SU-DHL-6 (cell line): ENCODE measurements at regions not wholly inside any gene's neighbourhood (a gene's known extent, or its start where the extent isn't known, plus 50 kb on each side); places are given as distances from the start of the nearest gene placed in this dataset.

Source experiments
- EZH2phosphoT487 ChIP-seq: fragments of 200-600 bp; sonication (generic), shearing (Covaris generic); conservative IDR thresholded peaks from 2 replicates; pipeline ENCODE4 v1.6.1; 2018; ENCODE audit warnings: mild to moderate bottlenecking, antibody characterized with exemption, low read length, moderate library complexity, mixed read lengths
- TF ChIP-seq, protein P1 (sequence below): fragments of 200-600 bp; sonication (generic); IDR thresholded peaks from one replicate; pipeline ENCODE4 v1.5.1; 2017; ENCODE audit warnings: antibody characterized with exemption, mild to moderate bottlenecking, low read length, moderate library complexity; ENCODE audit not compliant: insufficient read depth, poor library complexity, severe bottlenecking

DNA sequence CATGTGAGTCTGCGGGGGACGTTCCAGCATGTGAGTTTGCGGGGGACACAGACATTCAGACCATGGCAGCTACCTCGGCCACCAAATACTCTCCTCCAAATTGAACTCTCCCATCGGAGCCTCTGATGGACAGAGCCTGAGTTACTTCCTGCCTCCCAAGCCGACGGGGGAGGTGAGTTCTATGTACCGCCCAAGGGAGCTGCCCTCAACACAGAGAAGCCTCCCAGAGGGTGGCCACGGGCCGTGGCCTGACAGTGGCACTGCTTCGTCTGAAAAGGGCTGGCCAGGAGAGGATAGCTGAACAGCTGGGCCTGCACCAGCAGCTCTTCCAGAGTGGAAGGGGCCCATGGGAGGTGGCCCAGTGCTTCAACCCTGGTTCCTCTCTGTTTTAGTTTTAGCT, 274.5 kb upstream of the PPP2R2D start:
- TF ChIP-seq, protein P1, sequence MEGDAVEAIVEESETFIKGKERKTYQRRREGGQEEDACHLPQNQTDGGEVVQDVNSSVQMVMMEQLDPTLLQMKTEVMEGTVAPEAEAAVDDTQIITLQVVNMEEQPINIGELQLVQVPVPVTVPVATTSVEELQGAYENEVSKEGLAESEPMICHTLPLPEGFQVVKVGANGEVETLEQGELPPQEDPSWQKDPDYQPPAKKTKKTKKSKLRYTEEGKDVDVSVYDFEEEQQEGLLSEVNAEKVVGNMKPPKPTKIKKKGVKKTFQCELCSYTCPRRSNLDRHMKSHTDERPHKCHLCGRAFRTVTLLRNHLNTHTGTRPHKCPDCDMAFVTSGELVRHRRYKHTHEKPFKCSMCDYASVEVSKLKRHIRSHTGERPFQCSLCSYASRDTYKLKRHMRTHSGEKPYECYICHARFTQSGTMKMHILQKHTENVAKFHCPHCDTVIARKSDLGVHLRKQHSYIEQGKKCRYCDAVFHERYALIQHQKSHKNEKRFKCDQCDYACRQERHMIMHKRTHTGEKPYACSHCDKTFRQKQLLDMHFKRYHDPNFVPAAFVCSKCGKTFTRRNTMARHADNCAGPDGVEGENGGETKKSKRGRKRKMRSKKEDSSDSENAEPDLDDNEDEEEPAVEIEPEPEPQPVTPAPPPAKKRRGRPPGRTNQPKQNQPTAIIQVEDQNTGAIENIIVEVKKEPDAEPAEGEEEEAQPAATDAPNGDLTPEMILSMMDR = no peak
- TF ChIP-seq EZH2phosphoT487 = no peak
